A673 (cell line): ENCODE measurements at regions not wholly inside any gene's neighbourhood (a gene's known extent, or its start where the extent isn't known, plus 50 kb on each side); places are given as distances from the start of the nearest gene placed in this dataset.

Experiments
- BruUV-seq: library from RNA; stranded (reverse); fragments of 400-500 nt; replicated peaks from 2 replicates; lab custom pipeline; 2021; lab: Mats Ljungman, UMichigan
- CTCF ChIA-PET: fragments of 300-600 bp; sonication (Branson Sonifier 250); formaldehyde crosslinking; loops from one replicate; lab custom pipeline; 2022; ENCODE audit warnings: antibody characterized with exemption; lab: Charles Lee
- POLR2A ChIA-PET: fragments of 300-600 bp; sonication (Branson Sonifier 250); formaldehyde crosslinking; loops from one replicate; lab custom pipeline; 2022; ENCODE audit warnings: antibody characterized with exemption; ENCODE audit not compliant: low non-redundant PET; lab: Charles Lee
- DNase-seq: peaks from one replicate; pipeline ENCODE4 v3.0.0-alpha.2; 2015; ENCODE audit warnings: low spot score
- H3K27ac ChIP-seq: fragments of 200-600 bp; sonication (generic); 2 replicates; pipeline ENCODE4 v1.5.1; 2016; ENCODE audit warnings: mixed run types, low read depth, mild to moderate bottlenecking, mixed read lengths, antibody characterized with exemption, low read length; ENCODE audit not compliant: poor library complexity, severe bottlenecking
- H3K27me3 ChIP-seq: fragments of 200-600 bp; sonication (generic); replicated peaks from 2 replicates; pipeline ENCODE4 v1.6.1; 2017; ENCODE audit warnings: mixed run types, low read depth, mild to moderate bottlenecking, mixed read lengths, antibody characterized with exemption, low read length; ENCODE audit not compliant: insufficient read depth, poor library complexity
- H3K36me3 ChIP-seq: fragments of 200-600 bp; sonication (generic); 2 replicates; pipeline ENCODE4 v1.6.1; 2016; ENCODE audit warnings: mixed run types, mild to moderate bottlenecking, mixed read lengths, antibody characterized with exemption, low read length; ENCODE audit not compliant: insufficient read depth, poor library complexity, severe bottlenecking
- H3K4me1 ChIP-seq: fragments of 200-600 bp; sonication (generic); 2 replicates; pipeline ENCODE4 v1.6.1; 2017; ENCODE audit warnings: mixed run types, mild to moderate bottlenecking, mixed read lengths, antibody characterized with exemption, low read length; ENCODE audit not compliant: insufficient read depth, poor library complexity, severe bottlenecking
- H3K4me3 ChIP-seq: fragments of 200-600 bp; sonication (generic); 2 replicates; pipeline ENCODE4 v1.5.1; 2016; ENCODE audit warnings: low read depth, mixed run types, mild to moderate bottlenecking, mixed read lengths, low read length; ENCODE audit not compliant: poor library complexity, severe bottlenecking
- H3K9me3 ChIP-seq: fragments of 200-600 bp; sonication (generic); 2 replicates; pipeline ENCODE4 v1.6.1; 2016; ENCODE audit warnings: mixed run types, low read depth, mild to moderate bottlenecking, mixed read lengths, antibody characterized with exemption, low read length; ENCODE audit not compliant: poor library complexity, severe bottlenecking
- EZH2 ChIP-seq: fragments of 200-600 bp; sonication (generic); IDR thresholded peaks from 2 replicates; pipeline ENCODE4 v1.6.1; 2017; ENCODE audit warnings: borderline replicate concordance, low read depth, mild to moderate bottlenecking, mixed read lengths, antibody characterized with exemption, low read length; ENCODE audit not compliant: poor library complexity, severe bottlenecking
- intact Hi-C: fragments of 100-400 bp; cut with micrococcal nuclease; formaldehyde crosslinking; loops from one replicate; pipeline ENCODE4 v1.10.0; 2022; ENCODE audit not compliant: unreplicated experiment
- TF ChIP-seq, protein P1 (sequence below): fragments of 300-800, 200-600 bp; sonication (generic); conservative IDR thresholded peaks from 2 replicates; pipeline ENCODE4 v1.5.1; 2017; ENCODE audit warnings: low read depth, mild to moderate bottlenecking, antibody characterized with exemption, low read length, moderate library complexity, mixed read lengths

DNA sequence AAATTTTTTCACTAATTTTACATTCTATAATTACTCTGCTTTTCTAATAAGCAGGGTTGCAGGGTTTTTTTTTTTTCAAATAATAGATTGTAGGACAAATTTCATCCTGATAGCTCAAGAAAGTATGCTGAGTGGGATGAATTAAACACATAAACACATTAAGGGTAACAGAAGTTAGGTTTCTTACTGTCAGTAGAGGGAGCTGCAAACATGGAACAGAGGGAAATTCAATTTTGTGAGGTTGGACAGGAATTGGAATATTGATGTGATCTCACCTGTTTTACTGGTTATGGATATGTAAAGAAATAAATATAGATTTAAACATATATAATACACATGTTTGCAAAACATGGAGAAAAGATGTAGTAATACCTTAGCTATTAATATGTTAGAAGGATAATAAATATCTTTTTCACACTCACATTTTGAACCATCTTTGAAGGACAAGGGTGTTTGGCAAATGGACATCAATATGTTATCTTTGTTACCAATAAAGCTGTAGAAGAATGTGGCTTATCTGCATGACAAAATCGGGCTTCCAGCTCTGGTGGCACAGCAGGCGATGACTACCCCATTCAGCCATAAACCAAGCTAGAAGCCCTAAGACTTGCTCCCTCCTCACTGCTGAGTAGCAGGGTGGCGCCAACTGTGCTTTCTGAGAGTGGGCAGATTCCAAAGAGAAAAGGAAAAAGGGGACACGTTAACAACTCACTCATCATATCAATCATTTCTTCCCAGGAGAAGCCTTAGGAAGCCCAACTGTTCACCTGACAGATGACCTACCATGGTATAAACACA lies 1257.4 kb downstream of the GATA3 start:
- no TSS peak for BruUV-seq
- Histone ChIP-seq H3K9me3 (no peaks in the 10 kb centered on the region), H3K27me3 (peaks cover 9% of the 10 kb centered on the region), H3K36me3 (no peaks in the 10 kb centered on the region), H3K27ac (no peak overlapping the region), H3K4me3 (no peak overlapping the region), H3K4me1 (no peaks in the 10 kb centered on the region)
- CTCF ChIA-PET = interaction anchor here (0.7 kb wide), 1 partner anchor 1786 kb away, joined by 6 read pairs; no protein-coding TSS in a partner anchor
- intact Hi-C loops = no loop called here
- no peak for DNase-seq
- TF ChIP-seq, protein P1, sequence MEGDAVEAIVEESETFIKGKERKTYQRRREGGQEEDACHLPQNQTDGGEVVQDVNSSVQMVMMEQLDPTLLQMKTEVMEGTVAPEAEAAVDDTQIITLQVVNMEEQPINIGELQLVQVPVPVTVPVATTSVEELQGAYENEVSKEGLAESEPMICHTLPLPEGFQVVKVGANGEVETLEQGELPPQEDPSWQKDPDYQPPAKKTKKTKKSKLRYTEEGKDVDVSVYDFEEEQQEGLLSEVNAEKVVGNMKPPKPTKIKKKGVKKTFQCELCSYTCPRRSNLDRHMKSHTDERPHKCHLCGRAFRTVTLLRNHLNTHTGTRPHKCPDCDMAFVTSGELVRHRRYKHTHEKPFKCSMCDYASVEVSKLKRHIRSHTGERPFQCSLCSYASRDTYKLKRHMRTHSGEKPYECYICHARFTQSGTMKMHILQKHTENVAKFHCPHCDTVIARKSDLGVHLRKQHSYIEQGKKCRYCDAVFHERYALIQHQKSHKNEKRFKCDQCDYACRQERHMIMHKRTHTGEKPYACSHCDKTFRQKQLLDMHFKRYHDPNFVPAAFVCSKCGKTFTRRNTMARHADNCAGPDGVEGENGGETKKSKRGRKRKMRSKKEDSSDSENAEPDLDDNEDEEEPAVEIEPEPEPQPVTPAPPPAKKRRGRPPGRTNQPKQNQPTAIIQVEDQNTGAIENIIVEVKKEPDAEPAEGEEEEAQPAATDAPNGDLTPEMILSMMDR = peak; percentile 51
- no peak for TF ChIP-seq EZH2
- POLR2A ChIA-PET = no interaction called here

DNA sequence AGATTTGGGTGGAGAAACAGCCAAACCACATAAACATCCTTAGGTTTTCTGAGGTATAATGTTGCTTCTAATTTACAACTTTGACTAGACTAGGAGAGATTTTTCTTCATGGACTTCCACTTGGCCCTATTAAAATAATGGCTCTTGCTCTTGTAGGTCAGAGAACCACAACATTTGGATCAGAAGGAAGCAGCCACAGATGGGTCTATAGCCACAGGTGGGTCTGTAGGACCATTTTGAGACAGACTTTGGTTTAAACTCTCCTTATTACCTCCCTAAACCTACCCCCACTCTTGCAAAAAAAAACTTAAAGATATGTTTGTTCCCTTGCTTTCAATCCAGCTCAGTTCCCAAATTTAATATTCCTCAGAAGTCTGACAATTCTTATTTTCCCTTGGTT lies 1260.8 kb downstream of the GATA3 start:
- ChIA-PET POLR2A (no interaction called here), CTCF (no interaction called here)
- H3K4me3 ChIP-seq = no peak overlapping the region
- TF ChIP-seq EZH2 = no peak
- H3K27me3 ChIP-seq = peaks cover 7% of the 10 kb centered on the region
- no peaks in the 10 kb centered on the region for H3K36me3 ChIP-seq
- no peaks in the 10 kb centered on the region for H3K9me3 ChIP-seq
- no TSS peak for BruUV-seq
- H3K27ac ChIP-seq = no peak overlapping the region
- DNase-seq = no peak
- intact Hi-C loops = no loop called here
- no peaks in the 10 kb centered on the region for H3K4me1 ChIP-seq

DNA sequence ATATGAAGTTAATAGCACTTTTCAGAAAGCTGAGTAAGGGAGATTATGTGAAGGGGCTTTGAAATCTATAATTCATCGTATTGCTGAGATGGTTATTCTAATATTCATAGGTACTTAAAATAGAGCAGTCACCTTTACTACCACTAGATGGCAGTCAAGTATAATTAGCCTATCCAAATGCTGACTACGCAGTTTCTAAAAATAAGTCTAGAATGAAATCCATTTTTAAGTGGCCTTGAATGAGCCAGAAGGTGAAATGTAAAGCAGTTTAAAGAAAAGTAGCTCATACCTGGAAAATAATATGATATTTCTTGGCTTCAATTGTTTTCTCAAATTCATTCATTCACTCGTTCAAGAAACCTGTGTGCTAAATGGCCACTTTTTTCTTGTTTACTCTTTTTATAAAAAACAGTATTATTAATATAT lies 1277.1 kb downstream of the GATA3 start:
- H3K27me3 ChIP-seq = peaks cover 6% of the 10 kb centered on the region
- no peaks in the 10 kb centered on the region for H3K4me1 ChIP-seq
- CTCF ChIA-PET = no interaction called here
- H3K9me3 ChIP-seq = no peaks in the 10 kb centered on the region
- H3K4me3 ChIP-seq = no peak overlapping the region
- BruUV-seq = no TSS peak
- no peaks in the 10 kb centered on the region for H3K36me3 ChIP-seq
- no peak overlapping the region for H3K27ac ChIP-seq
- POLR2A ChIA-PET = no interaction called here
- intact Hi-C loops = no loop called here
- peak; percentile 64 for DNase-seq
- TF ChIP-seq, protein P1 = peak; percentile 80
- TF ChIP-seq EZH2 = no peak
